ENCODE measurements at regions not wholly inside any gene's neighbourhood (a gene's known extent, or its start where the extent isn't known, plus 50 kb on each side); places are given as distances from the start of the nearest gene placed in this dataset.
"Not testable (repeated sequence)": the region's sequence is repeated elsewhere in the genome, so short reads cannot be mapped to it uniquely, and the experiment has no call there.

DNA sequence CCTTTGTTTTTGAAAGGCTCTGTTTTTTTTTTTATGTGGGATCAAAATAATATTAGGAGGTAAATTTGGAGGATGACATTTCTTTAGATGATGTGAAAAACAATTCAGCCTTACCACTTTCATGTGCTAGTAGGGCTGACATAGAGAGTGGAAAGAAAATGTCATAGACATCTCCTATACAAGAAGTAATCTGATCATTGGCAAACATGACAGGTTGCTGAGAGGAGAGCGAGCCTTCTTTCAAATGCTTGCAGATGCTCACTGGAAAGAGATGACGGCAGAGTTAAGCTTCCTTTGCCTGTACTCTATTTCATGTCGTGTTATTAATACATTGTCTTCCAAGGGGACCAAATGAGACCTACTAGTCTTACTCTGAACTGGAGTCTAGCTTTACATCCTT, 160.1 kb upstream of the DAP start:
- DNase-seq (ENCODE audit: low read depth) = no peak

- DNase-seq (ENCODE audit: low read depth) = no peak
These were observed 159.4 kb upstream of the DAP start for GRCh38 chr5:10920400-10920799.

DNA sequence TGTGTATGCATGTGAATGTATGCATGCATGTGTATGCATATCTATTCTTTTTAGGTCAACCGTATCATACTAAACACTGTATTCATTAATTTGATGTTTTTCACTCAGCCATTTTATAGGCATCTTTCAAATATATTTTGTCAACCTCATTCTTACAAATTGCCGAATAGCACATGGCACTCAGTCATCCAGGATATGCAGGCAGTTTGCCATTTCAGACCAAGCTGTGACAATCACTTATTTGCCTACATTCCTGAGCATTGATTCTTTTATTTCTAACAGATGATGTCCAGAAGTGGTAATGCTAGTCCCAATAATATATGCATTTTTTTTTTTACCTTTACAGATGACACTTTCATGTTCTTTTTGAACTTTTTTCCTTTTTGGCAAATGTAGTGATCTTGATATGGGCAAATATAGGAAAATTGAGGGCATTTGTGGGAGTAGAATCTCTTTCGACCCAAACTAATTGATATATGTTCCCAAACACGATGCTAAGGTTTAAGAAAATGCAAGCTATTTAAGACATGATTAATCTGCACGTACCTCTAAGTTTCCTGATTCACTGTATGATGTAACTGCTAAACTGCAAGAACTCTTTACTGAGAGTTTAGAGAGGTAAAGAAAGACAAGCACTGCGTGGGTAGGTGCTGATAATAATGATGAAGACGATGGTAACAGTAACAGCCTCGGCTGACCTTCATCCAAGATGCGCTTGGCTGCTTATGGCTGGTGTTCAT, 153.9 kb upstream of the DAP start:
- DNase-seq (ENCODE audit: low read depth) = peak; percentile 36

DNA sequence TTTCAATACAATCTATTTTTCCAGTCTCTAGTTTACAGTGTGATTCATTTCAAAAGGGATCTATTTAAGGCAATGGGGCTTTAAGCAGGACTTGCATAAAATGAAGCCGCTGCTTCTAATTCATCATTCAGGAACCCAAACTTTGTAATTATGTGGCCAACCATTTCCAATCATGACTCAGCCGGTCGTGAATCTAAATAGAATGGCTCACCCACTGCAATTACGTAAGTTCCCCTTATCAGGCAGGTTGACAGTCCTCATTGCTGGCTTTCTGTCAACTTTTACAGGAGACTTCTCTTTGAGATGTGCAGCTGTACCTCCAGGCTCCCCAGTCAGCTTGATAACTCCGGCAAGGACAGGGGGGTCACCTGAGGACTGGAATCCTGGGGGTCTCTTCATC, 152.8 kb upstream of the DAP start:
- DNase-seq (ENCODE audit: low read depth) = peak; percentile 98

DNA sequence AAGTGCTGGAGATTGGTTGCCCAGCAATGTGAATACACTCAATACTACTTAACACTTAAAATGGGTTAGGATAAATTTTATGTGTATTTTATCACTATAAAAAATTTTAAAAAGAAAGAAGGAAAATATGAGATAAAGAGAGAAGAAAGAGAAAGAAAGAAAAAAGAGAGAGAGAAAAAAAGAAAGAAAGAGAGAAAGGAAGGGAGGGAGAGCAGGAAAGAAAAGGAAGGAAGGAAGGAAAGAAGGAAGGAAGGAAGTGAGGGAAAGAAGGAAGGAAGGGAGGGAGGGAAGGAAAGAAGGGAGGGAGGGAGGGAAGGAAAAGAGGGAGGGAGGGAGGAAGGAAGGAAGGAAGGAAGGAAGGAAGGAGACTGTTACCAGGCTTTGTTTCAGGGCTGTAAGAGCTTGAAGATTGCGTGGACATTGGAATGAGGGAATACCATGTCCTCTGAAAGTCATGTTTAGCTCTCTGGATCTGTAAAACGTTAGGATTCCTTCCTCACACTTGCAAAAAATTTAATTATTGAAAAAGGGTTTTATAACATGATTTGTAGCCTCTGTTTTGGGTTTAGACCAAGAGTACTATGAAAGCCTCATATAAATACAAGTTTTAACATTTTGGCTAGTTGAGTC, 152.3 kb upstream of the DAP start:
- DNase-seq (ENCODE audit: low read depth) = peak; percentile 14

- no peak for DNase-seq (ENCODE audit: low read depth)
These were observed 151.4 kb upstream of the DAP start for GRCh38 chr5:10912435-10912834.

DNA sequence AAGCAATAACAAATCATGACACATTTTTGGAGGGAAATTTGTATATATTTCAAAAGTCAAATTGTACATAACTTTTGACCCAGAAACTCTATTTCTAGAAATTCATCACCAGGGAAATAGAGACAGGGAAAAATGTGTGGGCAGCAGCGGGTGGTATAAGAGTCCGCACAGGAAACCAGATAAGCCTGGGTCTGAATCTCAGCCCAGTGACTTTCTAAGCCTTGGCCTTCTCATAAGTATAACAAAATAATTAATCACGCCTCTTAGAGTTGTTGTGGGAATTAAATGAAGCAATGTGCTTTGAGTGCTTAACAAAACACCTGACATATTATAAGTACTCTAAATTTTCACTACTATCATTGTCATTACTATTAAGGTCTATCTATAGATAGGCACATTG, 149.2 kb upstream of the DAP start:
- no peak for DNase-seq (ENCODE audit: low read depth)

DNA sequence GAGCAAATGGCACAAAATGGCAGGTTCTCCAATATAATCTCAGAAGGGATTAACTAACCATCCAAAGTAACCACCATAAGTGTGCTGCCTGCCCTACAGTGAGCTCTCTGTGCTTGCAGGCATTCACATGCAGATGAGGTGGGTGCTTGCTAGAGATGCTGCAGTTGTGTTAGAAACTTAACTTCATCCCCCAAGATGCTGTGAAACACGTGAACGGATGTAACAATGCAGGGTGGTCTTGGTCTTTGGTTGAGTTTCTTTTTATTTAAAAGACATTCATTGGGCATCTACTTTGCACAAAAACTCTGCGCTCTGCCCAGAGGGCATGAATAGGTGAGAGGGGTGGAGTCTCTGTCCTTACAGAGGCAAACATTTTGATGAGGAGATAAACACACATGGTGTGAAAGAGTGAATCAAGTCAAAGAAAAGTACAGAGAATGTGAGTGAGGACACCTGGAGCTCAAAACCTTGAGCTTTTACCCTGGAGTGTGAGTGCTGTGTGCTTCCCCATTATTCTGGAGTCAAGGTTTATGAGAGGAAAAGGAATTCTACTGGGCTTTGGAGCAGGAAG, 143.9 kb upstream of the DAP start:
- no peak for DNase-seq (ENCODE audit: low read depth)

DNA sequence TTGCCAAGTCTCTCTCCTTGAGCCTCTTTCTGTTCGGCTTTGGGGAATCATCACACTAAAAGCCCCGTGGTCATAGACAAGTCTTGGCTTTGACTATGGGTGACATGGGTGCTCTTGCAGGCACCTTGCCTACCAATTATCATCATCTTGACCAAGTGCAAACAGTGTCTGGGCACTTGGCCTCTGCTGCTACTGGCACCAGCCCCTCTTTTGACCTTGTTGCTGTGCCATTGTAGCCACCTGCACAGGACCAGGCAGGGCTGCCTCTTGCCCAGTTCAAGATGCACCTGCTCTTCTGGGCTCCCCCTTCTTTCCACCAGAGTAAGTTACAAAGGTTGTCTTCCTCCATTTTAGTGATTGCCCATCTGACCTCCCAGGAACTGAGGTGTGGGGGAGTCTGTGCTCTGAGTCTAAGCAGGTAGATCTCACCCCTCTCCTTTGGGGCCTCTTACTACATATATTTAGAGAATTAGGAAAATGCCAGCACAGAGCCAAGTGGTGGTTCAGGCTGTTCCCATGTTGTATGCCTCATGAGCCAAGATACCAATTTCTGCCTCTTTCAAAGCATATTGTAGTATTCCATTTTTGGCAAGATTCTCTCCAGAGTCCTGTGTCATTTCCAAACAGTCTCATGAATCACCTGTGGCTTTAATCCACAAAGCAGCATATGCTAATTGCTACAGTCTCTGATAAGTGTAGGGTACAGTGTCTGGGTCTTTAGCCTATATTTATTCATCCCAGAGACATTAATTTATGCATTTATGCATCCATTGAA, 142.9 kb upstream of the DAP start:
- DNase-seq (ENCODE audit: low read depth) = no peak

DNA sequence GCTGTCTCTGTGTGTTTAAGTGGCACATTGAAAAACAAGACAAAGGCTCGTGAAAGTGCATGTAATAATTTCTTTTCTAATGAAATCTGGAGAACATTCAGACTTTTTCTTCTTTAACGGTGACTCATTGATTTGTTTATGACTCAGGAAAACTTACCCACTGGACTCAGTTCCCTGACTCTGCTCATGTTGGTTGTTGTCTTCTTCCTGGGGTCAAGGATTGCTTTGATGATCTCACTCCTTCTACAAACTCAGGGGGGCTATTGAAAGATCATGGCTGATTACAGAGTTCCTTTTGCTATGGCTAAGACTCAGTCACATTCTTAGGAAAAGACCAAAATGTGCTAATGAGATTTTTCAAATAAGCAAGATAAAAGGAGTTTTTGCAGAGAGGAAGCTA, 141.1 kb upstream of the DAP start:
- peak; percentile 90 for DNase-seq (ENCODE audit: low read depth)

DNA sequence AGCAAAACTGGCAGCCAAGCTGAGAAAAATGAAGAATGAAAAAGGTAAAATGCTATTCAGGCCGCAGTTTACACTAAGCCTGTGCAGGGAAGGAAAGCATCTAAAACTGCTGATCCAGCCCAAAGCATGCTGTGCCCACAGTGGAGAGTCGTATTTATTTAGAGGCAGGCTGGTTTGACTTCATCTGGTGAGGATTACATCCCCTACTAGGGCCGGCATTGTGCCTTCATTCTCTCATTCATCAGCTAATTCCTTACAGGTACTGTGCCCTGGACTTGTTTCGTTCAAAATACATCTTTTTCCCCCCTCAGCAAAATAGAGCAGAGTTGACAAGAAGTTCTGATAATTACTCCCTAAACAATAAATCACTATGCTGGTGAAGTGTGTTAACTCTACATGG, 137.5 kb upstream of the DAP start:
- no peak for DNase-seq (ENCODE audit: low read depth)

DNA sequence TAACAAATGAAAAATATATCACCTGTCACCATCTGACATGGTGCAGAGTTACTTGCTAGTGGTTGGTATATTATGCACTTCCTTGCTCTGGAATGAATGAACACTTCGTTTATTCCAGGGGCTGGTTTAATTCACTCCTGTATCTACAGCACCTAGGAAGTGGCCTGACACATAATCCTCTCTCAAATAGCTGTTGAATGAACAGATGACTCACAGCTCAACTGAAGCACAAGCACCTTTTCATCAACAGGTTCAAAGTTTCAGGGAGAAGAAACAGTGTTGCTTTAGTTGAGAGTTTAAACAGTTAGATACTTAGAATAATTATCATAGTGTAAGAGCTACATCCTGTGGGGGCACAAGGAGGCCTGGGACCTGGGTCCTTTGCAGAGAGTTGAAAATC, 135.0 kb upstream of the DAP start:
- peak; percentile 55 for DNase-seq (ENCODE audit: low read depth)

DNA sequence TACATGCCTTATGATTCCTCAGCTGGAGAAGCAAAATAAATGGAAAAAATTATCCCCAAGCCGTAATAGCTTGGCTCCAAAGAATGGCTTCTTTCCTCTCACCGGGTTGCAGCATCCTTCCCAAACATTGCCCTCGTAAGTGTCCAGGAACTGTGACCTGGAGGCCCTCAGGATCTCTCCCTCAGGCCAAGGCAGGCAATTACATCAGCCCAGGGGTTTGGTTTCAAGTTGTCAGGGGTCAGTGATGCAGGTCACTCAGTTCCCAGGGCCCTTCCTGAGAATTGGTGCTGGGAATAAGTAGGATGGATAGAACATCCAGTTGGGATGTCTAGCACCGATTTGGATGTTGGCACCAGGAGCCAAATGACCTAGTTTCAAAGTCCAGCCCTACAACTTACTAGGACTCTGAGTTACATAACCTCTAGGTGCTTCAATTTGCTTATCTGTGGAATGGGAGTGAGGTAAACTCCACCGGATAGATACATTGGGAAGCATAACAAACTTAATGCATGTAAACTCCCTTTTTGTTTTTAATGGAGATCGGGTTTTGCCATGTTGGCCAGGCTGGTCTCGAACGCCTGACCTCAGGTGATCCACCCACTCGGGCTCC, 133.5 kb upstream of the DAP start:
- no peak for DNase-seq (ENCODE audit: low read depth)

- no peak for DNase-seq (ENCODE audit: low read depth)
These were observed 131.8 kb upstream of the DAP start for GRCh38 chr5:10892911-10893215.

- DNase-seq (ENCODE audit: low read depth) = peak; percentile 57
These were observed 131.3 kb upstream of the DAP start for GRCh38 chr5:10892147-10892910.

DNA sequence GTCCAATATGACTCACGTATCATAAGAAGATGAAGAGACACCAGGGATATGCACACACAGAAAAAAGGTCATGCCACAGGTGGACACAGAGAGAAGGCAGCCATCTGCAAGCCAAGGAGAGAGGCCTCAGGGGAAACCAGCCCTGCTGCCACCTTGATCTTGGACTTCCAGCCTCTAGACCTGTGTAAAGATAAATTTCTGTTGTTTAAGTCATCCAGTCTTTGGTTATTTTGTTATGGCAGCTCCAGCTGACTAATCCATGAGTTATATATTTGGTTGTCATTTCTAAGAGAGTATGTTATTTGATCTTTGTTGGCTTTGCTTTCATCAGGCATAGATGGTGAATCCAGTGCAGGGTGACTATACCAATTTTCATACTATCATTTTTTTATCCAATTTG, 130.2 kb upstream of the DAP start:
- peak; percentile 75 for DNase-seq (ENCODE audit: low read depth)

- no peak for DNase-seq (ENCODE audit: low read depth)
These were observed 125.5 kb upstream of the DAP start for GRCh38 chr5:10886497-10886896.

DNA sequence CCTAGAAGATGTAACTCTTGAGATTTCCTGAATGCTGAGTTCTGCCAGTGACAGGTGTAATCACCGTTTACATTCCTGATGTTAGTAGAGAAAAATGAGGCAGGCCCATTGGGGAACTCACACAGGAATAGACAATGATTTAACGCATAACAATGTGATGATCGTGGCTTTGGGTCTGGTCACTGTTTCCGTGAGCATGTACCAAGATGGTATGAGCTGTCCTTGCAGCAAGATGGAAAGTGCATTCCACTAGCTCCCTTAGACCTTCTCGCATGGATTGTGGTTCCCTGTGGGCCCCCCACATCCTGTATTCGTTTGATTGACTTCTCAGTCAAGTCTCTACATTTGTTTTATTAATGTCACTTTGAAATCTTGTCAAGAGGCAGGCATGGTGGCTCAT, 124.0 kb upstream of the DAP start:
- DNase-seq (ENCODE audit: low read depth) = peak; percentile 96

DNA sequence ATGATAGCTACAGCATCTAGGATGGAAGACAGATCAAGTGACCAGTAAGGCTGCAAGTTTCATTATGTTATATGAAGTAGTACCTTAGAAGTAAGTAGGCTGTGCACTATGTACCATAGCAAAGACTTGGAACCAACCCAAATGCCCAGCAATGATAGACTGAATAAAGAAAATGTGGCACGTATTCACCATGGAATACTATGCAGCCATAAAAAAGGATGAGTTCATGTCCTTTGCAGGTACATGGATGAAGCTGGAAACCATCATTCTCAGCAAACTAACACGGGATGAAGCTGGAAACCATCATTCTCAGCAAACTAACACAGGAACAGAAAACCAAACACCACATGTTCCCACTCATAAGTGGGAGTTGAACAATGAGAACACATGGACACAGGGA, 122.9 kb upstream of the DAP start:
- DNase-seq (ENCODE audit: low read depth) = not testable (repeated sequence)

- no peak for DNase-seq (ENCODE audit: low read depth)
These were observed 119.9 kb upstream of the DAP start for GRCh38 chr5:10880934-10881333.

DNA sequence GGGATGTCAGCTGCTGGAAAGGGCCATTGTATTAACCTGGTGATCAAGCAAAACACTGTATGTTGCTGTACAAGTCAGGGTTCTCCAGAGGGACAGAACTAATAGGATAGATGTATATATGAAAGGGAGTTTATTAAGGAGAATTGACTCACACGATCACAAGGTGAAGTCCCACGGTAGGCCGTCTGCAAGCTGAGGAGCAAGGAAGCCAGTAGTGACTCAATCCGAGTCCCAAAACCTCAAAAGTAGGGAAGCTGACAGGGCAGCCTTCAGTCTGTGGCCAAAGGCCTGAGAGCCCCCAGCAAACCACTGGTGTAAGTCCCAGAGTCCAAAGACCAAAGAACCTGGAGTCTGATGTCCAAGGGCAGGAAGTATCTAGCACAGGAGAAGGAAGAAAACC, 116.0 kb upstream of the DAP start:
- DNase-seq (ENCODE audit: low read depth) = peak; percentile 57

All from ELR (cell line).